Sigmoid colon (tissue), 6 donors: ENCODE measurements at regions not wholly inside any gene's neighbourhood (a gene's known extent, or its start where the extent isn't known, plus 50 kb on each side); places are given as distances from the start of the nearest gene placed in this dataset.

Experiments used
- DNase-seq: peaks from one replicate; pipeline ENCODE4 v3.0.0-alpha.2; 2019
- H3K27ac ChIP-seq, 4 donors: fragments of 200-600 bp; sonication (generic); one replicate each; pipeline ENCODE4 v1.5.1; 2016 to 2019; ENCODE audit warnings: mild to moderate bottlenecking in 1 of 4
- H3K27me3 ChIP-seq, 3 donors: fragments of 200-600 bp; sonication (generic); one replicate each; pipeline ENCODE4 v1.5.1; 2019; ENCODE audit warnings: mild to moderate bottlenecking in 1 of 3
- H3K36me3 ChIP-seq, 4 donors: fragments of 200-600 bp; sonication (generic); one replicate each; pipeline ENCODE4 v1.5.1; 2016 to 2019
- H3K4me1 ChIP-seq, 4 donors: fragments of 200-600 bp; sonication (generic); one replicate each; pipeline ENCODE4 v1.5.1; 2017 to 2019
- H3K4me3 ChIP-seq, 4 donors: fragments of 200-600 bp; sonication (generic); one replicate each; pipeline ENCODE4 v1.5.1; 2017 to 2019; ENCODE audit warnings: mild to moderate bottlenecking in 2 of 4, moderate library complexity in 1 of 4
- H3K9me3 ChIP-seq, 4 donors: fragments of 200-600 bp in 3 of 4; sonication (generic) in 3 of 4; one replicate each; pipeline versions ENCODE4 v1.5.1 to v1.6.1; 2013 to 2019
- CTCF ChIP-seq, 4 experiments: fragments of 450-650 bp in 3 of 4; fragments of 200-600 bp in 1 of 4; IDR thresholded peaks; one replicate each; pipeline ENCODE4 v1.5.1; 2016 to 2019; ENCODE audit warnings: antibody characterized with exemption in 4 of 4, mild to moderate bottlenecking in 3 of 4, moderate library complexity in 2 of 4
- EP300 ChIP-seq, 4 donors: sonication (generic); formaldehyde crosslinking; IDR thresholded peaks; one replicate each; pipeline ENCODE4 v1.6.1; 2017; ENCODE audit warnings: antibody characterized with exemption in 4 of 4
- POLR2AphosphoS5 ChIP-seq, 4 donors: sonication (generic); formaldehyde crosslinking; IDR thresholded peaks; one replicate each; pipeline ENCODE4 v1.6.1; 2017; ENCODE audit warnings: antibody characterized with exemption in 4 of 4
- WGBS, 2 donors: extraction: QIAGEN DNeasy Blood & Tissue Kit; methylation state at CpG; one replicate each; pipeline ENCODE4 v1.1.7; 2013; 5-methylcytosine and 5-hydroxymethylcytosine counted together
- intact Hi-C: fragments of 100-400 bp; cut with DNase I; formaldehyde crosslinking; loops from one replicate; pipeline ENCODE4 v1.15.1; 2023
- donor health status: healthy with polysubstance abuse.
- donor health status: healthy.

- H3K4me3 ChIP-seq: no peak overlapping the region
- intact Hi-C loops: loop anchor here (2.0 kb wide), 1 partner anchor 74 kb away; no protein-coding TSS in a partner anchor
- DNase-seq: no peak
- no peak overlapping the region for H3K27ac ChIP-seq
- H3K27me3 ChIP-seq: no peaks in the 10 kb centered on the region
- no peaks in the 10 kb centered on the region for H3K4me1 ChIP-seq
- TF ChIP-seq CTCF (IDR thresholded peaks at IDR 0.05): peak; percentile 16 to 75 (median 68)
- no peak for TF ChIP-seq EP300 (IDR thresholded peaks at IDR 0.05)
- no peak for TF ChIP-seq POLR2AphosphoS5 (IDR thresholded peaks at IDR 0.05)
- no peaks in the 10 kb centered on the region for H3K36me3 ChIP-seq
- H3K9me3 ChIP-seq: no peaks in the 10 kb centered on the region
- WGBS, 2 donors: 25 to 36% methylated on average over 13 of the region's 13 CpGs
Measured at GRCh38 chr14:76710056-76711010, 50.9 kb upstream of the VASH1 start.
